CD14-positive monocyte (primary cell): ENCODE measurements at regions not wholly inside any gene's neighbourhood (a gene's known extent, or its start where the extent isn't known, plus 50 kb on each side); places are given as distances from the start of the nearest gene placed in this dataset.

Experiments
- DNase-seq, 3 donors: peaks; one replicate each; pipeline ENCODE4 v3.0.0-alpha.2; 2011 to 2022
- H2AFZ ChIP-seq: 2 replicates; pipeline ENCODE4 v1.6.0; 2012; ENCODE audit warnings: mild to moderate bottlenecking, low read depth, low read length, inconsistent platforms; ENCODE audit not compliant: insufficient read depth, poor library complexity, severe bottlenecking
- H3K27ac ChIP-seq, 2 donors: 1 replicate in 1 of 2; 2 replicates in 1 of 2; pipeline ENCODE4 v1.5.1; 2012 to 2013; ENCODE audit warnings: low read length in 2 of 2, control low read depth in 1 of 2, inconsistent platforms in 1 of 2, low read depth in 1 of 2, mild to moderate bottlenecking in 1 of 2
- H3K27me3 ChIP-seq, 2 donors: one replicate each; pipeline versions ENCODE4 v1.6.0 to v1.6.1; 2011 to 2013; ENCODE audit warnings: low read length in 2 of 2; ENCODE audit not compliant: control insufficient read depth in 2 of 2, insufficient read depth in 2 of 2
- H3K36me3 ChIP-seq, 2 donors: replicated peaks in 1 of 2; 1 replicate in 1 of 2; 2 replicates in 1 of 2; pipeline versions ENCODE4 v1.5.1 to v1.6.1; 2012 to 2013; ENCODE audit warnings: low read length in 2 of 2, control low read depth in 1 of 2, inconsistent platforms in 1 of 2, mild to moderate bottlenecking in 1 of 2; ENCODE audit not compliant: insufficient read depth in 2 of 2, control insufficient read depth in 1 of 2
- H3K4me1 ChIP-seq, 2 donors: 1 replicate in 1 of 2; 2 replicates in 1 of 2; pipeline versions ENCODE4 v1.5.1 to v1.6.1; 2012 to 2013; ENCODE audit warnings: low read length in 2 of 2, control low read depth in 1 of 2, inconsistent platforms in 1 of 2, mild to moderate bottlenecking in 1 of 2, moderate library complexity in 1 of 2; ENCODE audit not compliant: insufficient read depth in 2 of 2, control insufficient read depth in 1 of 2
- H3K4me2 ChIP-seq: replicated peaks from 2 replicates; pipeline ENCODE3; 2012; ENCODE audit warnings: low read length, moderate library complexity, mild to moderate bottlenecking; ENCODE audit not compliant: poor library complexity, severe bottlenecking; ENCODE audit errors: extremely low read depth
- H3K4me3 ChIP-seq, 3 experiments: fragments of 200-600 bp in 1 of 3; sonication (generic) in 1 of 3; replicated peaks in 1 of 3; 1 replicate in 2 of 3; 2 replicates in 1 of 3; pipeline ENCODE4 v1.5.1; 2011 to 2013; ENCODE audit warnings: low read length in 3 of 3, mild to moderate bottlenecking in 3 of 3, control low read depth in 2 of 3, low read depth in 2 of 3, inconsistent platforms in 1 of 3, moderate library complexity in 1 of 3
- H3K79me2 ChIP-seq: 2 replicates; pipeline ENCODE4 v1.6.0; 2012; ENCODE audit warnings: mild to moderate bottlenecking, control low read depth, inconsistent platforms, low read length, moderate library complexity; ENCODE audit not compliant: insufficient read depth
- H3K9ac ChIP-seq: 2 replicates; pipeline ENCODE4 v1.6.0; 2017; ENCODE audit warnings: low read length, mild to moderate bottlenecking; ENCODE audit not compliant: insufficient read depth, poor library complexity, severe bottlenecking
- H3K9me3 ChIP-seq, 2 donors: replicated peaks in 1 of 2; 1 replicate in 1 of 2; 2 replicates in 1 of 2; pipeline versions ENCODE4 v1.5.1 to v1.6.1; 2012 to 2013; ENCODE audit warnings: low read length in 2 of 2, control low read depth in 1 of 2; ENCODE audit not compliant: control insufficient read depth in 1 of 2, insufficient read depth in 1 of 2
- H4K20me1 ChIP-seq: 2 replicates; pipeline ENCODE4 v1.6.0; 2012; ENCODE audit warnings: mild to moderate bottlenecking, low read length, control low read depth, moderate library complexity; ENCODE audit not compliant: insufficient read depth
- H3K27ac Mint-ChIP-seq, 7 donors: one replicate each; pipeline ENCODE4 v1.8.0; 2020; ENCODE audit warnings: mild to moderate bottlenecking in 7 of 7, mixed read lengths in 7 of 7, moderate library complexity in 6 of 7, inconsistent platforms in 2 of 7
- H3K27me3 Mint-ChIP-seq, 3 donors: one replicate each; pipeline ENCODE4 v1.8.0; 2021 to 2022; ENCODE audit warnings: low read depth in 3 of 3, mild to moderate bottlenecking in 3 of 3, mixed read lengths in 3 of 3, moderate library complexity in 3 of 3, inconsistent platforms in 1 of 3
- H3K36me3 Mint-ChIP-seq, 2 donors: one replicate each; pipeline ENCODE4 v1.8.0; 2020; ENCODE audit warnings: mixed read lengths in 2 of 2, inconsistent platforms in 1 of 2, mild to moderate bottlenecking in 1 of 2
- H3K4me1 Mint-ChIP-seq: one replicate; pipeline ENCODE4 v1.8.0; 2020; ENCODE audit warnings: mild to moderate bottlenecking, mixed read lengths
- H3K4me3 Mint-ChIP-seq, 2 donors: one replicate each; pipeline ENCODE4 v1.8.0; 2020; ENCODE audit warnings: mild to moderate bottlenecking in 2 of 2, mixed read lengths in 2 of 2, moderate library complexity in 1 of 2
- H3K9me3 Mint-ChIP-seq, 7 donors: one replicate each; pipeline ENCODE4 v1.8.0; 2020 to 2022; ENCODE audit warnings: mixed read lengths in 7 of 7, mild to moderate bottlenecking in 6 of 7, moderate library complexity in 6 of 7, inconsistent platforms in 2 of 7
- WGBS: methylation state at CpG from one replicate; pipeline ENCODE4 v1.1.5; 2013; ENCODE audit warnings: missing lambda C conversion rate; ENCODE audit not compliant: insufficient coverage; 5-methylcytosine and 5-hydroxymethylcytosine counted together
- intact Hi-C, 2 donors: fragments of 100-400 bp; cut with micrococcal nuclease; formaldehyde crosslinking; loops; one replicate each; pipeline versions ENCODE4 v1.15.0 to v1.15.1; 2023
- TF ChIP-seq, protein P1 (sequence below): fragments of 200-600 bp; IDR thresholded peaks from one replicate; pipeline ENCODE4 v1.8.0; 2022; ENCODE audit warnings: antibody characterized with exemption, mild to moderate bottlenecking

DNA sequence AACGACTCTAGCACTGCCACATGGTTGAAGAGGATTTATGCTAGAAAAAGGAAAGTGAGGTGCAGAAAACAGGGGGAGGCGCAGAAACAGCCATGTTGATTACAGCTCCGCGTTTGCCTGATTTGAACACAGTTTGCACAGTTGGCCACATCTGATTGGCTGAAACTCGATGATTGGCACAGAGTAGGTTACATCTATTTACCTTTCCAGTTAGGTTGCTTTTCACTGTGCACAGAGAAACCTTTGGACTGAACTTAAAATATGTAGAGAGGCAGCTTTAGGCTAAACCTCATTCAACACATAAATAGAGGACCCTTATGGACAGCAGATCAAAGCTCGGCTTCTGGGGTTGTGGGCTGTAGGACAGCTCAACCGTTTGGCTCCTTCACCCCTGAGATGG, 153.7 kb upstream of the APCDD1 start:
- Histone ChIP-seq H4K20me1 (no peaks in the 10 kb centered on the region), H3K27ac (no peak overlapping the region), H3K4me3 (no peak overlapping the region), H3K9ac (no peak overlapping the region), H3K4me2 (no peak overlapping the region), H3K36me3 (no peaks in the 10 kb centered on the region), H3K79me2 (no peaks in the 10 kb centered on the region), H3K27me3 (no peaks in the 10 kb centered on the region), H3K4me1 (peaks cover 51 to 59% of the 10 kb centered on the region in 2 donors), H3K9me3 (no peaks in the 10 kb centered on the region), H2AFZ (peak overlapping the region; percentile 43)
- peak overlapping the region in 3 of 7 donors; percentile 12 to 85 (median 77) for H3K27ac Mint-ChIP-seq
- 90% methylated on average over 4 of the region's 7 CpGs for WGBS
- TF ChIP-seq, protein P1, sequence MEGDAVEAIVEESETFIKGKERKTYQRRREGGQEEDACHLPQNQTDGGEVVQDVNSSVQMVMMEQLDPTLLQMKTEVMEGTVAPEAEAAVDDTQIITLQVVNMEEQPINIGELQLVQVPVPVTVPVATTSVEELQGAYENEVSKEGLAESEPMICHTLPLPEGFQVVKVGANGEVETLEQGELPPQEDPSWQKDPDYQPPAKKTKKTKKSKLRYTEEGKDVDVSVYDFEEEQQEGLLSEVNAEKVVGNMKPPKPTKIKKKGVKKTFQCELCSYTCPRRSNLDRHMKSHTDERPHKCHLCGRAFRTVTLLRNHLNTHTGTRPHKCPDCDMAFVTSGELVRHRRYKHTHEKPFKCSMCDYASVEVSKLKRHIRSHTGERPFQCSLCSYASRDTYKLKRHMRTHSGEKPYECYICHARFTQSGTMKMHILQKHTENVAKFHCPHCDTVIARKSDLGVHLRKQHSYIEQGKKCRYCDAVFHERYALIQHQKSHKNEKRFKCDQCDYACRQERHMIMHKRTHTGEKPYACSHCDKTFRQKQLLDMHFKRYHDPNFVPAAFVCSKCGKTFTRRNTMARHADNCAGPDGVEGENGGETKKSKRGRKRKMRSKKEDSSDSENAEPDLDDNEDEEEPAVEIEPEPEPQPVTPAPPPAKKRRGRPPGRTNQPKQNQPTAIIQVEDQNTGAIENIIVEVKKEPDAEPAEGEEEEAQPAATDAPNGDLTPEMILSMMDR = no peak
- H3K27me3 Mint-ChIP-seq = peaks cover 0 to 3% (median 0%) of the 10 kb centered on the region in 3 donors
- H3K9me3 Mint-ChIP-seq = peaks cover 0 to 10% (median 2%) of the 10 kb centered on the region in 7 donors
- peaks cover 6 to 7% of the 10 kb centered on the region in 2 donors for H3K36me3 Mint-ChIP-seq
- intact Hi-C loops = loop anchor here in 1 of 2 donors (5.0 kb wide), 1 partner anchor 48 kb away; no protein-coding TSS in a partner anchor
- no peak overlapping the region for H3K4me3 Mint-ChIP-seq
- DNase-seq = no peak
- peaks cover 62% of the 10 kb centered on the region for H3K4me1 Mint-ChIP-seq

DNA sequence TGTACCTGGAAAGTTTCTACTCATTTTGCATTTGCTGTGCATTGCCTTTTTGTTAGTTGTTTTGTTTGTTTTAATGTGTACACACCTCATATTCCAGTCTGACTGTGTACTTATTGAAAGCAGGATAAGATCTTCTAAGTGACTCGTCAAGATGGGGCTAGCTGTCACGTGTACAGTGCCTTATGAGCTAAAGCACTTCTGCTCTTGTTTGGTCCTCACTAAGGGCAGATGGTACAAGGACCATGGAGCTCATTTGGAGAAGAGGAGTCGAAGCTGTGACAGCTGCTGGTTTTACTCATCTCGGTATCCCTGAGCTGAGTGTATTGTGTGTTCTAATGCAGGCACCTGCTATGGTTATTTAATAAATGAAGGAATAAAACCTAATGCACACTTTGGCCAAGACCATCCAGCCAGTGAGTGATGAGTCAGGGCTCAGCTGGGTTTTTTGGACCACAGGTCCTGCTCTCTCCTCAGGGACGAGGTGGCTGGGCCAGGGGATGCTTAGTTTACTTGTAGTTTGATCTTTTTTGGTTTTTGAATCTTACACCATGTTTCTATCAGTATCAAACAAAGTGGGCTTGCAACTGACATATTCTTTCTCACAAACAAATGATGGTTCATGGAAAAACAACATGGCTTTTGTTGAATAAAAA, 152.5 kb upstream of the APCDD1 start:
- intact Hi-C loops = loop anchor here in 1 of 2 donors (5.0 kb wide), 1 partner anchor 50 kb away; no protein-coding TSS in a partner anchor
- TF ChIP-seq, protein P1 = no peak
- peaks cover 0 to 10% (median 2%) of the 10 kb centered on the region in 7 donors for H3K9me3 Mint-ChIP-seq

More for the DNA sequence above, 152.5 kb upstream of the APCDD1 start:
- H3K36me3 Mint-ChIP-seq = peaks cover 6 to 7% of the 10 kb centered on the region in 2 donors
- no peak overlapping the region for H3K27ac Mint-ChIP-seq
- peaks cover 56% of the 10 kb centered on the region for H3K4me1 Mint-ChIP-seq
- Histone ChIP-seq H3K27me3 (no peaks in the 10 kb centered on the region), H3K4me2 (no peak overlapping the region), H2AFZ (no peak overlapping the region), H3K79me2 (no peaks in the 10 kb centered on the region), H3K36me3 (no peaks in the 10 kb centered on the region), H3K27ac (no peak overlapping the region), H4K20me1 (no peaks in the 10 kb centered on the region), H3K4me3 (no peak overlapping the region), H3K9me3 (no peaks in the 10 kb centered on the region), H3K4me1 (peaks cover 46 to 53% of the 10 kb centered on the region in 2 donors), H3K9ac (no peak overlapping the region)
- WGBS = 82% methylated on average over 3 of the region's 5 CpGs
- peaks cover 0 to 3% (median 0%) of the 10 kb centered on the region in 3 donors for H3K27me3 Mint-ChIP-seq
- no peak for DNase-seq
- H3K4me3 Mint-ChIP-seq = no peak overlapping the region
